HEK293 (cell line): ENCODE measurements at regions not wholly inside any gene's neighbourhood (a gene's known extent, or its start where the extent isn't known, plus 50 kb on each side); places are given as distances from the start of the nearest gene placed in this dataset.

ENCODE experiments used
- CTCF ChIA-PET: fragments of 350-600 bp; formaldehyde crosslinking; extraction: SDS; loops from one replicate; lab custom pipeline; 2021; ENCODE audit warnings: antibody characterized with exemption; lab: Yijun Ruan, JAX
- POLR2A ChIA-PET: fragments of 300-600 bp; formaldehyde crosslinking; extraction: SDS; loops from one replicate; lab custom pipeline; 2020; ENCODE audit warnings: antibody characterized with exemption, inconsistent platforms; lab: Yijun Ruan, JAX
- H3K27ac ChIP-seq: fragments of 200-500 bp; sonication (Bioruptor generic); 2 replicates; pipeline ENCODE4 v1.5.1; 2014; ENCODE audit warnings: low read depth, low read length, control low read depth, inconsistent platforms; ENCODE audit errors: extremely low read depth
- H3K36me3 ChIP-seq, 2 experiments: fragments of 200-500 bp in 1 of 2; sonication (Bioruptor generic) in 1 of 2; 1 replicate in 1 of 2; 2 replicates in 1 of 2; pipeline ENCODE4 v1.5.1; 2014 to 2017; ENCODE audit warnings: inconsistent platforms in 2 of 2, low read length in 2 of 2; ENCODE audit not compliant: control insufficient read depth in 2 of 2, insufficient read depth in 1 of 2
- H3K4me1 ChIP-seq: fragments of 200-500 bp; sonication (Bioruptor generic); 2 replicates; pipeline ENCODE4 v1.5.1; 2014; ENCODE audit warnings: mild to moderate bottlenecking, low read length, inconsistent platforms; ENCODE audit not compliant: control insufficient read depth, insufficient read depth
- H3K4me3 ChIP-seq: 2 replicates; pipeline ENCODE4 v1.5.1; 2011; ENCODE audit warnings: low read depth, mild to moderate bottlenecking, control low read depth, low read length, moderate library complexity
- H3K9me3 ChIP-seq: fragments of 200-500 bp; sonication (Bioruptor generic); 2 replicates; pipeline ENCODE4 v1.5.1; 2014; ENCODE audit warnings: low read depth, low read length, inconsistent platforms; ENCODE audit not compliant: control insufficient read depth, insufficient read depth
- ATF2 ChIP-seq: fragments of 450-650 bp; formaldehyde crosslinking; IDR thresholded peaks from 2 replicates; pipeline ENCODE4 v1.5.1; 2016; ENCODE audit warnings: missing biosample characterization, missing genetic modification characterization, low read depth
- SETDB1 ChIP-seq: IDR thresholded peaks from one replicate; pipeline ENCODE4 v1.6.1; 2017; ENCODE audit warnings: mild to moderate bottlenecking, low read length, moderate library complexity, mixed read lengths; ENCODE audit not compliant: insufficient read length
- ZNF23 ChIP-seq: fragments of 450-650 bp; formaldehyde crosslinking; IDR thresholded peaks from 2 replicates; pipeline ENCODE4 v1.5.1; 2016; ENCODE audit warnings: missing biosample characterization, missing genetic modification characterization, borderline replicate concordance
- ZNF518A ChIP-seq: fragments of 450-650 bp; formaldehyde crosslinking; conservative IDR thresholded peaks from 2 replicates; pipeline ENCODE4 v1.5.1; 2016; ENCODE audit warnings: low read depth, missing biosample characterization, missing genetic modification characterization
- ZNF560 ChIP-seq: fragments of 450-650 bp; formaldehyde crosslinking; IDR thresholded peaks from 2 replicates; pipeline ENCODE4 v1.5.1; 2017; ENCODE audit warnings: missing biosample characterization, missing genetic modification characterization, borderline replicate concordance

GRCh38 chr7:120184866-120185265, 88.1 kb upstream of the KCND2 start:
- CTCF ChIA-PET = interaction anchor here (1.8 kb wide), 1 partner anchor 249 kb away, joined by 5 read pairs; no protein-coding TSS in a partner anchor
- no peak overlapping the region for H3K27ac ChIP-seq

GRCh38 chr7:120185940-120186682, 86.9 kb upstream of the KCND2 start:
- POLR2A ChIA-PET = no interaction called here
- no peak overlapping the region for H3K4me3 ChIP-seq
- TF ChIP-seq SETDB1 = no peak
- peak; percentile 55; the same call in 1 of the 2 replicates for TF ChIP-seq ATF2
- TF ChIP-seq, all 188 proteins: peak for 1
- Histone ChIP-seq H3K9me3 (no peaks in the 10 kb centered on the region), H3K4me1 (no peaks in the 10 kb centered on the region), H3K27ac (no peak overlapping the region), H3K36me3 (no peaks in the 10 kb centered on the region)
- CTCF ChIA-PET = interaction anchor here (1.8 kb wide), 1 partner anchor 251 kb away, joined by 5 read pairs; no protein-coding TSS in a partner anchor

More at GRCh38 chr7:120184866-120185265, 88.1 kb upstream of the KCND2 start:
- Histone ChIP-seq H3K4me3 (no peak overlapping the region), H3K9me3 (no peaks in the 10 kb centered on the region)
- TF ChIP-seq ZNF23 (tag by site-specific recombination) = no peak
- TF ChIP-seq, all 188 proteins: peak for 0
- POLR2A ChIA-PET = no interaction called here
- no peaks in the 10 kb centered on the region for H3K36me3 ChIP-seq
- no peaks in the 10 kb centered on the region for H3K4me1 ChIP-seq

GRCh38 chr7:120186688-120187087, 86.3 kb upstream of the KCND2 start:
- no peak overlapping the region for H3K27ac ChIP-seq
- POLR2A ChIA-PET = no interaction called here

More at GRCh38 chr7:120186688-120187087, 86.3 kb upstream of the KCND2 start:
- no peak for TF ChIP-seq ZNF560 (tag by site-specific recombination)
- TF ChIP-seq ZNF518A (tag by site-specific recombination) = no peak
- Histone ChIP-seq H3K9me3 (no peaks in the 10 kb centered on the region), H3K4me1 (no peaks in the 10 kb centered on the region), H3K36me3 (no peaks in the 10 kb centered on the region), H3K4me3 (no peak overlapping the region)
- CTCF ChIA-PET = interaction anchor here (1.8 kb wide), 1 partner anchor 251 kb away, joined by 5 read pairs; no protein-coding TSS in a partner anchor
